ENCODE measurements at regions not wholly inside any gene's neighbourhood (a gene's known extent, or its start where the extent isn't known, plus 50 kb on each side); places are given as distances from the start of the nearest gene placed in this dataset.

DNA sequence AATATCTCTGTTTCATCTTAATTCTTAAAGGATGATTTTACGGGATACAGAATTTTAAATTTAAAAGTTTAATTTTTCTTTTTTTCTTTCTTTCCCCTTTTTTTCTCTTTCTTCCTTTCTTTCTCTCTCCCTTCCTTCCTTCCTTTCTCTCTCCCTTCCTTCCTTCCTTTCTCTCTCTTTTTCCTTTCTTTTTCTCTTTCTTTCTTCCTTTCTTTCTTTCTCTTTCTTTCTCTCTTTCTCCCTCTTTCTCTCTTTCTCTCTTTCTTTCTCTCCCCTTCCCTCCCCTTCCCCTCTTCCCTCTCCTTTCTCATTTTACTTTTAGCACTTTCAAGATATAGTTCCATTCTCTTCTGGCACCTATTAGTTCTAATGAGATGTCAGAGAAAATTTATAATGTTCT is 61.4 kb upstream of the ADRB2 start:
- TF ChIP-seq, protein P1, sequence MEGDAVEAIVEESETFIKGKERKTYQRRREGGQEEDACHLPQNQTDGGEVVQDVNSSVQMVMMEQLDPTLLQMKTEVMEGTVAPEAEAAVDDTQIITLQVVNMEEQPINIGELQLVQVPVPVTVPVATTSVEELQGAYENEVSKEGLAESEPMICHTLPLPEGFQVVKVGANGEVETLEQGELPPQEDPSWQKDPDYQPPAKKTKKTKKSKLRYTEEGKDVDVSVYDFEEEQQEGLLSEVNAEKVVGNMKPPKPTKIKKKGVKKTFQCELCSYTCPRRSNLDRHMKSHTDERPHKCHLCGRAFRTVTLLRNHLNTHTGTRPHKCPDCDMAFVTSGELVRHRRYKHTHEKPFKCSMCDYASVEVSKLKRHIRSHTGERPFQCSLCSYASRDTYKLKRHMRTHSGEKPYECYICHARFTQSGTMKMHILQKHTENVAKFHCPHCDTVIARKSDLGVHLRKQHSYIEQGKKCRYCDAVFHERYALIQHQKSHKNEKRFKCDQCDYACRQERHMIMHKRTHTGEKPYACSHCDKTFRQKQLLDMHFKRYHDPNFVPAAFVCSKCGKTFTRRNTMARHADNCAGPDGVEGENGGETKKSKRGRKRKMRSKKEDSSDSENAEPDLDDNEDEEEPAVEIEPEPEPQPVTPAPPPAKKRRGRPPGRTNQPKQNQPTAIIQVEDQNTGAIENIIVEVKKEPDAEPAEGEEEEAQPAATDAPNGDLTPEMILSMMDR (conservative IDR thresholded peaks at IDR 0.05), result no peak

More for the DNA sequence above, 61.4 kb upstream of the ADRB2 start:
- Histone ChIP-seq H2BK120ac (ENCODE audit: low read depth, low read length, poor library complexity, severe bottlenecking) (no peak overlapping the region), H2BK20ac (ENCODE audit: low read depth, low read length, poor library complexity, severe bottlenecking) (no peak overlapping the region), H3K9ac (ENCODE audit: extremely low read depth, insufficient read length, low read length) (no peak overlapping the region), H3K56ac (ENCODE audit: insufficient read length, low read depth, low read length) (no peak overlapping the region), H2BK15ac (ENCODE audit: low read depth, low read length) (no peak overlapping the region), H3K18ac (ENCODE audit: insufficient read length, low read depth, low read length) (no peak overlapping the region), H3K79me2 (ENCODE audit: insufficient read depth, low read length) (no peaks in the 10 kb centered on the region), H2BK5ac (ENCODE audit: insufficient read length, low read length) (no peak overlapping the region), H4K8ac (replicated peaks; ENCODE audit: insufficient read length, low read depth, low read length) (no peak overlapping the region), H4K5ac (ENCODE audit: insufficient read length, low read depth, low read length) (no peak overlapping the region), H3K27ac (ENCODE audit: insufficient read length, low read depth, low read length) (no peak overlapping the region), H2AFZ (ENCODE audit: low read length) (no peak overlapping the region), H3K14ac (ENCODE audit: insufficient read depth, low read length) (no peak overlapping the region), H3K27me3 (ENCODE audit: insufficient read depth, low read length) (no peaks in the 10 kb centered on the region), H4K20me1 (ENCODE audit: control insufficient read depth, insufficient read depth, insufficient read length) (no peaks in the 10 kb centered on the region), H4K91ac (ENCODE audit: insufficient read length, low read depth, low read length) (no peak overlapping the region), H3K4me2 (ENCODE audit: insufficient read depth, insufficient read length, low read length) (no peak overlapping the region), H3K23me2 (ENCODE audit: insufficient read length, low read depth, low read length, poor library complexity, severe bottlenecking) (no peaks in the 10 kb centered on the region), H3K23ac (ENCODE audit: insufficient read length, low read depth, low read length) (no peak overlapping the region), H3K9me3 (ENCODE audit: control insufficient read depth, low read depth, low read length) (no peaks in the 10 kb centered on the region), H2BK12ac (ENCODE audit: insufficient read length, low read depth, low read length) (no peak overlapping the region), H3K79me1 (ENCODE audit: insufficient read depth, low read depth, low read length, poor library complexity, severe bottlenecking) (no peaks in the 10 kb centered on the region), H3K4ac (ENCODE audit: low read depth, low read length) (no peak overlapping the region), H3K4me1 (ENCODE audit: insufficient read depth, low read length) (no peaks in the 10 kb centered on the region), H3T11ph (ENCODE audit: low read length) (no peak overlapping the region), H2AK5ac (ENCODE audit: insufficient read length, low read length) (no peak overlapping the region)
- WGBS (ENCODE audit: extremely low coverage, insufficient read length, low lambda C conversion rate), result no CpG with 5 or more reads among the region's 1 CpG
- no peak overlapping the region for H3K4me3 Mint-ChIP-seq
- DNase-seq, result no peak
- H3K36me3 Mint-ChIP-seq (ENCODE audit: insufficient read depth in 1 of 3, low read depth in 3 of 3), result no peaks in the 10 kb centered on the region
- no peaks in the 10 kb centered on the region for H3K9me3 Mint-ChIP-seq
- H3K27ac Mint-ChIP-seq, result no peak overlapping the region
- H3K4me1 Mint-ChIP-seq, result no peaks in the 10 kb centered on the region
- H3K27me3 Mint-ChIP-seq (ENCODE audit: low read depth), result no peaks in the 10 kb centered on the region

All from H9 (cell line).